HG03354 (cell line): ENCODE measurements at regions not wholly inside any gene's neighbourhood (a gene's known extent, or its start where the extent isn't known, plus 50 kb on each side); places are given as distances from the start of the nearest gene placed in this dataset.
"Not testable (repeated sequence)": the region's sequence is repeated elsewhere in the genome, so short reads cannot be mapped to it uniquely, and the experiment has no call there.

Experiments used
- ATAC-seq: cut with Tn5 transposase; IDR thresholded peaks from one replicate; pipeline ENCODE4 v1.9.1; 2021; ENCODE audit warnings: mild to moderate bottlenecking; ENCODE audit not compliant: unreplicated experiment, poor library complexity, severe bottlenecking

- no peak for ATAC-seq
Measured at GRCh38 chr20:40948465-40949267, 80.0 kb upstream of the TOP1 start.

GRCh38 chr20:40949346-40949745, 79.3 kb upstream of the TOP1 start:
- ATAC-seq, result no peak

GRCh38 chr20:40952136-40952535, 76.5 kb upstream of the TOP1 start:
- no peak for ATAC-seq

GRCh38 chr20:40953416-40953815, 75.2 kb upstream of the TOP1 start:
- ATAC-seq, result no peak

GRCh38 chr20:40953856-40954255, 74.8 kb upstream of the TOP1 start:
- no peak for ATAC-seq

GRCh38 chr20:40954521-40955165, 74.0 kb upstream of the TOP1 start:
- no peak for ATAC-seq

- no peak for ATAC-seq
Measured at GRCh38 chr20:40955326-40955725, 73.3 kb upstream of the TOP1 start.

GRCh38 chr20:40955826-40956225, 72.8 kb upstream of the TOP1 start:
- ATAC-seq, result not testable (repeated sequence)

- ATAC-seq, result no peak
Measured at GRCh38 chr20:40956542-40957264, 71.9 kb upstream of the TOP1 start.

- ATAC-seq, result no peak
Measured at GRCh38 chr20:40957265-40957760, 71.3 kb upstream of the TOP1 start.

GRCh38 chr20:40958598-40958997, 70.0 kb upstream of the TOP1 start:
- ATAC-seq, result no peak

- ATAC-seq, result no peak
Measured at GRCh38 chr20:40959325-40960092, 69.1 kb upstream of the TOP1 start.

- no peak for ATAC-seq
Measured at GRCh38 chr20:40960101-40960500, 68.5 kb upstream of the TOP1 start.

GRCh38 chr20:40960521-40960956, 68.1 kb upstream of the TOP1 start:
- ATAC-seq, result no peak

GRCh38 chr20:40961176-40961575, 67.4 kb upstream of the TOP1 start:
- ATAC-seq, result no peak

- no peak for ATAC-seq
Measured at GRCh38 chr20:40961686-40962640, 66.7 kb upstream of the TOP1 start.

- peak; percentile 77 for ATAC-seq
Measured at GRCh38 chr20:40962733-40963504, 65.7 kb upstream of the TOP1 start.

GRCh38 chr20:40963505-40963845, 65.1 kb upstream of the TOP1 start:
- ATAC-seq, result no peak
